H1 (cell line): ENCODE measurements at regions not wholly inside any gene's neighbourhood (a gene's known extent, or its start where the extent isn't known, plus 50 kb on each side); places are given as distances from the start of the nearest gene placed in this dataset.

Experiments used
- CTCF ChIA-PET: fragments of 300-600 bp; sonication (Branson Sonifier 250); formaldehyde crosslinking; loops from one replicate; lab custom pipeline; 2021; ENCODE audit not compliant: partially characterized antibody; lab: Charles Lee
- POLR2A ChIA-PET: fragments of 300-600 bp; sonication (Branson Sonifier 250); formaldehyde crosslinking; loops from one replicate; lab custom pipeline; 2021; ENCODE audit warnings: inconsistent platforms; ENCODE audit not compliant: partially characterized antibody; lab: Charles Lee
- DNase-seq, 2 experiments: peaks; one replicate each; pipeline versions ENCODE4 v3.0.0 to v3.0.0-alpha.2; 2010 to 2022; ENCODE audit warnings: low spot score in 2 of 2, low read depth in 1 of 2, mixed read lengths in 1 of 2
- FAIRE-seq: peaks from 2 replicates; lab custom pipeline; 2011; peaks lifted over from hg19 to GRCh38; lab: Jason Lieb, UNC
- H2AFZ ChIP-seq: 2 replicates; pipeline ENCODE4 v1.8.1; 2012; ENCODE audit warnings: low read length, inconsistent platforms
- H2AK5ac ChIP-seq: 2 replicates; pipeline ENCODE4 v1.6.1; 2013; ENCODE audit warnings: low read depth, low read length
- H2BK120ac ChIP-seq: replicated peaks from 2 replicates; pipeline ENCODE3; 2013; ENCODE audit warnings: low read depth, low read length, inconsistent platforms
- H2BK12ac ChIP-seq: 2 replicates; pipeline ENCODE4 v1.6.1; 2013; ENCODE audit warnings: low read depth, low read length
- H2BK15ac ChIP-seq: 2 replicates; pipeline ENCODE4 v1.6.1; 2013; ENCODE audit warnings: low read length
- H2BK20ac ChIP-seq: 2 replicates; pipeline ENCODE4 v1.6.1; 2013; ENCODE audit warnings: low read length
- H2BK5ac ChIP-seq: 2 replicates; pipeline ENCODE4 v1.6.1; 2013; ENCODE audit warnings: low read depth, low read length
- H3K14ac ChIP-seq: 2 replicates; pipeline ENCODE4 v1.6.1; 2013; ENCODE audit warnings: inconsistent platforms; ENCODE audit not compliant: insufficient read length
- H3K18ac ChIP-seq: 2 replicates; pipeline ENCODE4 v1.6.1; 2013; ENCODE audit warnings: low read length; ENCODE audit errors: extremely low read depth
- H3K23ac ChIP-seq: 2 replicates; pipeline ENCODE4 v1.6.1; 2013; ENCODE audit warnings: inconsistent platforms; ENCODE audit not compliant: insufficient read length
- H3K23me2 ChIP-seq: 2 replicates; pipeline ENCODE4 v1.6.1; 2013; ENCODE audit warnings: low read depth, low read length
- H3K27ac ChIP-seq: 2 replicates; pipeline ENCODE4 v1.6.1; 2011; ENCODE audit warnings: low read depth, low read length, inconsistent platforms
- H3K27me3 ChIP-seq, 4 experiments: replicated peaks in 1 of 4; 1 replicate in 1 of 4; 2 replicates in 3 of 4; pipeline versions ENCODE4 v1.6.1 to v1.8.1; 2011 to 2013; ENCODE audit warnings: low read length in 3 of 4, mild to moderate bottlenecking in 3 of 4, inconsistent platforms in 2 of 4, mixed read lengths in 2 of 4, moderate library complexity in 1 of 4; ENCODE audit not compliant: control insufficient read depth in 3 of 4, insufficient read depth in 3 of 4; ENCODE audit errors: extremely low read depth in 1 of 4
- H3K36me3 ChIP-seq, 4 experiments: 2 replicates each; pipeline versions ENCODE4 v1.6.1 to v1.8.1; 2011 to 2013; ENCODE audit warnings: mild to moderate bottlenecking in 4 of 4, low read length in 3 of 4, moderate library complexity in 2 of 4, control low read depth in 1 of 4, inconsistent platforms in 1 of 4; ENCODE audit not compliant: insufficient read depth in 4 of 4, control insufficient read depth in 2 of 4
- H3K4ac ChIP-seq: replicated peaks from 2 replicates; pipeline ENCODE3; 2013; ENCODE audit warnings: low read length, low read depth, mixed read lengths, inconsistent platforms; ENCODE audit not compliant: insufficient read length
- H3K4me1 ChIP-seq, 4 experiments: replicated peaks in 1 of 4; 1 replicate in 1 of 4; 2 replicates in 3 of 4; pipeline versions ENCODE4 v1.6.1 to v1.8.1; 2011 to 2013; ENCODE audit warnings: low read length in 3 of 4, inconsistent platforms in 2 of 4, mixed read lengths in 1 of 4; ENCODE audit not compliant: insufficient read depth in 4 of 4, control insufficient read depth in 3 of 4
- H3K4me2 ChIP-seq, 2 experiments: 2 replicates each; pipeline versions ENCODE4 v1.6.1 to v1.8.1; 2011 to 2013; ENCODE audit warnings: low read depth in 2 of 2, low read length in 2 of 2, control low read depth in 1 of 2, inconsistent platforms in 1 of 2, mild to moderate bottlenecking in 1 of 2; ENCODE audit not compliant: insufficient read depth in 1 of 2
- H3K4me3 ChIP-seq, 4 experiments: fragments of 200-600, 300-600 bp in 1 of 4; sonication (generic), shearing (Covaris generic), sonication (Bioruptor Twin) in 1 of 4; 2 replicates each; pipeline versions ENCODE4 v1.5.1 to v1.8.1; 2011 to 2016; ENCODE audit warnings: low read length in 4 of 4, low read depth in 3 of 4, control low read depth in 2 of 4, inconsistent platforms in 2 of 4, mild to moderate bottlenecking in 2 of 4, mixed read lengths in 1 of 4, moderate library complexity in 1 of 4; ENCODE audit not compliant: insufficient read depth in 2 of 4; ENCODE audit errors: extremely low read depth in 1 of 4
- H3K56ac ChIP-seq: replicated peaks from 2 replicates; pipeline ENCODE3; 2013; ENCODE audit warnings: low read depth, mild to moderate bottlenecking, mixed read lengths, low read length, inconsistent platforms; ENCODE audit not compliant: insufficient read length
- H3K79me1 ChIP-seq: 2 replicates; pipeline ENCODE4 v1.6.1; 2013; ENCODE audit warnings: low read depth, low read length, control low read depth
- H3K79me2 ChIP-seq, 2 experiments: 2 replicates each; pipeline versions ENCODE4 v1.6.1 to v1.8.1; 2012 to 2013; ENCODE audit warnings: low read length in 2 of 2, mild to moderate bottlenecking in 2 of 2, inconsistent platforms in 1 of 2; ENCODE audit not compliant: insufficient read depth in 2 of 2, control insufficient read depth in 1 of 2
- H3K9ac ChIP-seq, 4 experiments: replicated peaks in 1 of 4; 1 replicate in 1 of 4; 2 replicates in 3 of 4; pipeline versions ENCODE4 v1.6.1 to v1.8.1; 2011 to 2013; ENCODE audit warnings: low read depth in 3 of 4, low read length in 3 of 4, control low read depth in 2 of 4, mild to moderate bottlenecking in 2 of 4, moderate library complexity in 2 of 4, inconsistent platforms in 1 of 4; ENCODE audit errors: extremely low read depth in 1 of 4
- H3K9me3 ChIP-seq, 2 experiments: 2 replicates each; pipeline versions ENCODE4 v1.6.1 to v1.8.1; 2012 to 2013; ENCODE audit warnings: mild to moderate bottlenecking in 2 of 2, moderate library complexity in 2 of 2, control low read depth in 1 of 2, inconsistent platforms in 1 of 2, low read depth in 1 of 2, low read length in 1 of 2, mixed read lengths in 1 of 2; ENCODE audit not compliant: insufficient read depth in 2 of 2
- H4K20me1 ChIP-seq, 2 experiments: replicated peaks in 1 of 2; 2 replicates each; pipeline versions ENCODE3 to v1.8.1; 2011 to 2013; ENCODE audit warnings: inconsistent platforms in 2 of 2, low read length in 2 of 2, mild to moderate bottlenecking in 1 of 2; ENCODE audit not compliant: insufficient read depth in 2 of 2, control insufficient read depth in 1 of 2
- H4K5ac ChIP-seq: 2 replicates; pipeline ENCODE4 v1.6.1; 2013; ENCODE audit warnings: low read length, low read depth, mixed read lengths, inconsistent platforms; ENCODE audit not compliant: insufficient read length
- H4K8ac ChIP-seq: 2 replicates; pipeline ENCODE4 v1.8.0; 2013; ENCODE audit warnings: mild to moderate bottlenecking, moderate library complexity, low read length, inconsistent platforms; ENCODE audit not compliant: insufficient read depth; ENCODE audit errors: extremely low read depth
- H4K91ac ChIP-seq: replicated peaks from 2 replicates; pipeline ENCODE3; 2013; ENCODE audit warnings: low read length, mixed read lengths, inconsistent platforms; ENCODE audit not compliant: insufficient read length
- ASH2L ChIP-seq: fragments of 200-600, 300-600 bp; sonication (generic); IDR thresholded peaks from one replicate; pipeline ENCODE4 v1.7.1; 2017; ENCODE audit warnings: low read length
- BRCA1 ChIP-seq: IDR thresholded peaks from 2 replicates; pipeline ENCODE4 v1.6.1; 2012; ENCODE audit warnings: low read depth, low read length, improper control_type of control experiment
- CBX8 ChIP-seq: fragments of 300-800, 300-1000 bp; sonication (generic); IDR thresholded peaks from 2 replicates; pipeline ENCODE4 v1.7.1; 2016; ENCODE audit warnings: low read depth, low read length, borderline replicate concordance
- EGR1 ChIP-seq: IDR thresholded peaks from 2 replicates; pipeline ENCODE4 v1.6.1; 2011; ENCODE audit warnings: low read depth, low read length, borderline replicate concordance
- EZH2 ChIP-seq: fragments of 200-600 bp; sonication (generic); IDR thresholded peaks from 2 replicates; pipeline ENCODE4 v1.7.1; 2012; ENCODE audit warnings: low read depth, mild to moderate bottlenecking, moderate library complexity, low read length, inconsistent platforms; ENCODE audit not compliant: severe bottlenecking
- FOSL1 ChIP-seq: IDR thresholded peaks from 2 replicates; pipeline ENCODE4 v1.6.1; 2011; ENCODE audit warnings: mild to moderate bottlenecking, low read depth, low read length, moderate library complexity; ENCODE audit not compliant: insufficient read depth
- JUND ChIP-seq: IDR thresholded peaks from 2 replicates; pipeline ENCODE4 v1.6.1; 2011; ENCODE audit warnings: mild to moderate bottlenecking, improper control_type of control experiment, low read length
- KDM5A ChIP-seq: fragments of 200-600 bp; IDR thresholded peaks from 2 replicates; pipeline ENCODE4 v1.7.1; 2012; ENCODE audit warnings: mild to moderate bottlenecking, low read length, inconsistent platforms, mixed read lengths
- MAFK ChIP-seq: IDR thresholded peaks from 2 replicates; pipeline ENCODE4 v1.6.1; 2012; ENCODE audit warnings: low read depth, mild to moderate bottlenecking, improper control_type of control experiment, low read length
- RNF2 ChIP-seq: fragments of 200-900, 300-1000 bp; sonication (generic); IDR thresholded peaks from 2 replicates; pipeline ENCODE4 v1.7.1; 2016; ENCODE audit warnings: borderline replicate concordance, low read depth, mild to moderate bottlenecking, antibody characterized with exemption, low read length; ENCODE audit not compliant: poor library complexity, severe bottlenecking; ENCODE audit errors: missing control alignments
- WGBS, 2 experiments: shearing (Covaris generic) in 1 of 2; methylation state at CpG; one replicate each; pipeline versions ENCODE4 v1.1.6 to v1.1.7; 2013 to 2015; ENCODE audit warnings: low lambda C conversion rate in 2 of 2, mixed read lengths in 2 of 2, inconsistent platforms in 1 of 2, low coverage in 1 of 2, missing lambda C conversion rate in 1 of 2; ENCODE audit not compliant: insufficient replicate concordance in 2 of 2, insufficient coverage in 1 of 2, insufficient read length in 1 of 2; ENCODE audit errors: extremely low coverage in 1 of 2, missing lambda C conversion rate in 1 of 2; 5-methylcytosine and 5-hydroxymethylcytosine counted together

DNA sequence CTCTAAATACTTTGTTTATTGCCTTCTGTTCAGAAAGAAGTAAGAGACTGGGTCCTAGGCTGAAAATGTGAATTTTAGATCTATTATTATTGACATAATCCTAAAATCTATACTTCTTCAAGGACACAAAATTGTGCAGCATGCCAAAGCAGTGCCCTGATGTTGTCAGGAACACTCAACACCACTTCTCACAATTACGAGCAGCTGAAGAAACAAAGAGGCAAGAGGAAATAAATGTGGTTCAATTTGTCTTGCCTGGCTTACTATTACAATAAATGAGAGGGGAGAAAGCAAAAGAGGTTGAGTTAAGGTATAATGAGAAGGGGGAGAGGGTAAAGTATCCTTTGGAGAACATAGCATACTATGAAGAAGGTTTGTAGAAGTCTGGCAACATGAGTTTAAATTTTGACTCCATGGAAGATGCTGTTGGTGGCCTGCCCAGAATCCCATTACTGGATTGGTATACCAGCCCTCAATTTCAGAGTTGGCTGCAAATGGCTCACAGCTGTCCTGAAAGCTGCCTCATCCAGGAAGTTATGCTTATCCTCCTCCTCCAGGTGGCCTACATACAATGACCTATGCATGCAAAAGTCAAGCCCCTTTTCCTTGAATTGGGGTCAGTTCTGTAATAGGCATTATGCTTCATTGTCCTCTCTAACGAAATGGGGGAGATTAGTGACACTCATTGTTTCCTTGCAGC is 274.6 kb upstream of the SMIM30 start:
- Histone ChIP-seq H3K56ac (no peak overlapping the region), H3K4me3 (no peak overlapping the region), H3K4me1 (peaks cover 0 to 9% (median 7%) of the 10 kb centered on the region in 4 experiments; a peak in 5 of 7 replicates), H3K27ac (no peak overlapping the region), H3K4me2 (no peak overlapping the region), H2BK120ac (no peak overlapping the region), H3K23me2 (no peaks in the 10 kb centered on the region), H4K5ac (no peak overlapping the region), H4K8ac (no peak overlapping the region), H3K36me3 (no peaks in the 10 kb centered on the region), H4K20me1 (no peaks in the 10 kb centered on the region), H3K9ac (no peak overlapping the region), H3K9me3 (peaks cover 4 to 5% of the 10 kb centered on the region in 2 experiments; a peak in 1 of 4 replicates), H3K4ac (no peak overlapping the region), H3K23ac (no peak overlapping the region), H3K27me3 (no peaks in the 10 kb centered on the region), H2BK20ac (no peak overlapping the region), H2BK5ac (no peak overlapping the region), H4K91ac (no peak overlapping the region), H2AK5ac (no peak overlapping the region), H3K14ac (no peak overlapping the region), H2AFZ (no peak overlapping the region), H3K18ac (no peak overlapping the region), H2BK12ac (no peak overlapping the region), H3K79me2 (no peaks in the 10 kb centered on the region), H3K79me1 (no peaks in the 10 kb centered on the region), H2BK15ac (no peak overlapping the region)
- TF ChIP-seq EZH2: no peak
- no peak for TF ChIP-seq BRCA1
- no peak for TF ChIP-seq MAFK
- no peak for TF ChIP-seq FOSL1
- no peak for TF ChIP-seq CBX8
- TF ChIP-seq RNF2: no peak
- TF ChIP-seq EGR1: no peak
- no peak for TF ChIP-seq KDM5A
- TF ChIP-seq JUND: no peak
- TF ChIP-seq ASH2L: no peak
- 88% methylated on average over 2 of the region's 2 CpGs; no CpG with 5 or more reads in 1 of the 2 experiments for WGBS, 2 experiments
- POLR2A ChIA-PET: no interaction called here
- FAIRE-seq: no peak
- CTCF ChIA-PET: interaction anchor here (1.3 kb wide), 1 partner anchor 11 kb away, joined by 4 read pairs; no protein-coding TSS in a partner anchor
- DNase-seq: no peak
